Activated T-cell treated with anti-CD3 and anti-CD28 coated beads, Interleukin-2, amount 50 U/mL, for 24 hours (primary cell): ENCODE measurements at regions not wholly inside any gene's neighbourhood (a gene's known extent, or its start where the extent isn't known, plus 50 kb on each side); places are given as distances from the start of the nearest gene placed in this dataset.

Source experiments
- DNase-seq: peaks from one replicate; pipeline ENCODE4 v3.0.0-alpha.2; 2020
- H3K27ac Mint-ChIP-seq: 2 replicates; pipeline ENCODE4 v1.8.0; 2020; ENCODE audit warnings: mild to moderate bottlenecking, mixed read lengths
- H3K27me3 Mint-ChIP-seq: 2 replicates; pipeline ENCODE4 v1.8.0; 2020; ENCODE audit warnings: mixed read lengths
- H3K36me3 Mint-ChIP-seq: 2 replicates; pipeline ENCODE4 v1.8.0; 2020; ENCODE audit warnings: low read depth, mixed read lengths
- H3K4me1 Mint-ChIP-seq: 2 replicates; pipeline ENCODE4 v1.8.0; 2020; ENCODE audit warnings: low read depth, mixed read lengths
- H3K4me3 Mint-ChIP-seq: 2 replicates; pipeline ENCODE4 v1.8.0; 2020; ENCODE audit warnings: mild to moderate bottlenecking, moderate library complexity, mixed read lengths
- H3K9me3 Mint-ChIP-seq: 2 replicates; pipeline ENCODE4 v1.8.0; 2020; ENCODE audit warnings: mixed read lengths

DNA sequence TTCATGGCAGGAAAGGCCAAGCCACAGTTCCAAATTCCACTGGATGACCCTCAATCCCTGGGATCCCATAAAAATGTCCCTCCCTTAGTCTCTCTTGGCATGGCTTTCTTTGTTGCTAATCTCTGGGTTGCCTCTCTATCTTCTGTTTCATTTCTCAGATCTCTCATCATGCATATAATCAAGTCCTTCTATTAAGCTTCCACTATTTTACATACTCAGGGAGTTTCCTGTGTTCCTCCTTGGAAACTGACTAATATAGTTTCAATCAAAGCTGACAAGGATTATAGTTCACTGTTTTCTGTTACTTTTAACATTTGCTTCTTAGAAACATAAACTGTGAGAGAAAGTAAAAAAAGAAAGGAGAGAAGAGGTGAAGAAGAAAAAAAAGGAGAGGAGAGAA lies 113.8 kb upstream of the COL8A1 start:
- no peaks in the 10 kb centered on the region for H3K36me3 Mint-ChIP-seq
- no peak overlapping the region for H3K4me3 Mint-ChIP-seq
- peaks cover 2% of the 10 kb centered on the region for H3K9me3 Mint-ChIP-seq
- no peak for DNase-seq
- H3K27me3 Mint-ChIP-seq, result peaks cover 2% of the 10 kb centered on the region
- no peaks in the 10 kb centered on the region for H3K4me1 Mint-ChIP-seq
- H3K27ac Mint-ChIP-seq, result no peak overlapping the region

DNA sequence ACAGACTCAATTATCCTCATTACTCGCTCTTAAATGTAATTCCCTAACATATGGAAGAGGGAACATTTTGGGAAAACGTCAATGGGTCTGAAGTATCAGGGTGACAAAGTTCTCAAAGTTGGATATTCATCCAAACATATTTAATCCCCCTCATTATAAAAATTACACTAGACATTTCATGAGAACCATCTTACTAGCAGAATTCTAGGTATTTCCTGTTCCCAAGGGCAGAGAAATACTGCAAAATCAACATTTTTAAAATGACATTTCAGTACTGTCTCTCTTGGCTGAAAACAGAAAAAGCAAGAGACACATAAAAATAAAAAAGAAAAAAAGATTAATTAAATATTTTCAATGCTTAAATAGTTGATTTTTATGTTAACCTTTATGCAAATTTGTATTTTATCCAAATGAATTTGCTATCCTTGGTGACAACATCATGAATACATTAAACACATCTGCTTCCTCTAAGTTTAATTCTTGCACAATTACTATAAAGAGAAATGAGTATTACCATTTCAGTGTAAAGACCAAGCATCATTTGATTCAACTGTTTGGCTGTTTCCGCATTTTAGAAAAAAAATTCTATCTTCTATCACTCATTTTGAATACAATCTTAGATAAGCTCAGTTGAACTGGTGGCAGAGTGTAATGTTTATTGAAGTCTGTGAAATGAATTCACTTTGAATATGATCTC lies 114.8 kb upstream of the COL8A1 start:
- Mint-ChIP-seq H3K4me1 (no peaks in the 10 kb centered on the region), H3K9me3 (peaks cover 2% of the 10 kb centered on the region), H3K27me3 (peaks cover 2% of the 10 kb centered on the region), H3K4me3 (no peak overlapping the region), H3K27ac (no peak overlapping the region), H3K36me3 (no peaks in the 10 kb centered on the region)
- DNase-seq, result no peak

DNA sequence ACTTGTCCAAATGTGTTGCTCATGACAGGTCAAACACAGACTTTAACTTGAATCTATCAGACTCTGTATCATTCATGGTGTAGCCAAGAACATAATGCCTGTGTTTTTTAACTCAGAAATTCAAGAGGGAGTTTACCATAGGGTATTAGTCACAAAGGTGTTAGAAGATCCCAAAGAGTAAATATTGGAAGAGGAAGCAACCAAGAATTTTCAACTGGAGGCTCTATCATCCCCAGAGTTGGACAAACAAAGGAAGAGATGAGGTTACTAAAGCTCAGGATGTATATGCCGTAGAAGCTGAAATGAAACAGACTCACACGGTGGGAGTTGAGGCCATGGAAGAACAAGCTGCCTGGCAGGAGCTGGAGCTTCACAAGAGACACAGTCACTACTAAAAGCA lies 116.2 kb upstream of the COL8A1 start:
- no peak for DNase-seq
- Mint-ChIP-seq H3K4me1 (no peaks in the 10 kb centered on the region), H3K4me3 (no peak overlapping the region), H3K9me3 (peaks cover 2% of the 10 kb centered on the region), H3K27ac (no peak overlapping the region), H3K27me3 (no peaks in the 10 kb centered on the region), H3K36me3 (no peaks in the 10 kb centered on the region)

DNA sequence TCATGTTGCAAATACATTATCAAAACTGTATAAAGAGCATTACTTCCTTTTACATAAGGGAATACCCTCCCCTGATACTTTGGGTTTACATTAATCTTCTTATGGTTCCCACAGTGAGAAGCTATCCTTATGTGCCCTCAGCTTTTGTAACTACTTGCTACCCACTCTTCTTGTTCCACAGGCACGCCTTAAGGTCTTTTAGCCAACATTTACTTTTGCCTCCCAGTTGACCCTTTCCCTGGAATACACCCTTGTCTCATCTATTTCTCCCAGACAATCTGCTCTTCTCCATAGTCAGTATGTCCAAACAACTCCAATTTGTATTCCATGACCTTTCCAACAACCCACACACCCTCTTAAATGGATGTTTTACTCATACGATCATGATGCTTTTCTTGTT lies 116.8 kb upstream of the COL8A1 start:
- no peak overlapping the region for H3K27ac Mint-ChIP-seq
- H3K9me3 Mint-ChIP-seq, result peaks cover 2% of the 10 kb centered on the region
- no peaks in the 10 kb centered on the region for H3K27me3 Mint-ChIP-seq
- H3K4me3 Mint-ChIP-seq, result no peak overlapping the region
- H3K36me3 Mint-ChIP-seq, result no peaks in the 10 kb centered on the region
- DNase-seq, result no peak
- H3K4me1 Mint-ChIP-seq, result no peaks in the 10 kb centered on the region

DNA sequence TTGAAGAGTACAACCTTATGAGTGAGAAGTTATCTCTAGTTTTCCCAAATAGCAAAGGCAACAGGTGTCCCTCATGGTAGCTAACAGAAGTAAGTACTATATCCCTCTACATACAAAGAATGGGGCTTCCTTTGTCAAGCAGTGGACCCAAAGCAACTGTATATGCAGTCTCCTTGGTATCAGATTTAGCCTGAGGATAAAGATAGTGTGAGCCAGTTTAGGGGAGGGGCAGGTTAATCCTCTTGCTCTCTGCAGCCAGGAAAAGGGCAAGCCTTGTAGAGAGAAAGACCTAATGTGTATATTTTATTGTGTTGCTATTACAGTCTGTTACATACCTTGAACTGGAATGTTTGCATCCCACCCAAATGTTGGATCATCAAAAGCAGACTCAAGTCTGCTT lies 117.9 kb upstream of the COL8A1 start:
- no peak overlapping the region for H3K27ac Mint-ChIP-seq
- H3K27me3 Mint-ChIP-seq, result no peaks in the 10 kb centered on the region
- no peaks in the 10 kb centered on the region for H3K4me1 Mint-ChIP-seq
- no peaks in the 10 kb centered on the region for H3K9me3 Mint-ChIP-seq
- H3K4me3 Mint-ChIP-seq, result no peak overlapping the region
- no peaks in the 10 kb centered on the region for H3K36me3 Mint-ChIP-seq
- no peak for DNase-seq

DNA sequence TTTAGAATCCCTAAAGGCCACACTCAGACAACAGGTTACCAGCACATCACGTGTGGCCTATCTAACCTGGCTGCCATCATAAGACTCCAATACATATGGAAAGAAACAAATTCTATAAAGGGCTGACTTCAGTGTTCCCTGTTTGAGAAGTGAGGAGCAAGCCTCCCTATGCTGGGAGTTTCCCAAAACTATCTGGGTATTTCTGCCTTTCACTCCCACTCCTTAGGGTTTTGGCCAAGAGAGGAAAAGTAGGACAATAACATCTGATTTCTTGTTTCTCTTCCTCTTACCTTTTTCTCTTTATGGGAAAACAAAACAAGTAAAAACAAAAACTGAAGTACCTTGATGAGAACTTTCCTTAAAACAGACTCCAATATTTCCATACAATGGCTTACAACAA lies 121.5 kb upstream of the COL8A1 start:
- H3K36me3 Mint-ChIP-seq, result no peaks in the 10 kb centered on the region
- no peak overlapping the region for H3K4me3 Mint-ChIP-seq
- H3K27me3 Mint-ChIP-seq, result no peaks in the 10 kb centered on the region
- H3K9me3 Mint-ChIP-seq, result no peaks in the 10 kb centered on the region
- DNase-seq, result no peak
- H3K4me1 Mint-ChIP-seq, result no peaks in the 10 kb centered on the region
- H3K27ac Mint-ChIP-seq, result no peak overlapping the region

DNA sequence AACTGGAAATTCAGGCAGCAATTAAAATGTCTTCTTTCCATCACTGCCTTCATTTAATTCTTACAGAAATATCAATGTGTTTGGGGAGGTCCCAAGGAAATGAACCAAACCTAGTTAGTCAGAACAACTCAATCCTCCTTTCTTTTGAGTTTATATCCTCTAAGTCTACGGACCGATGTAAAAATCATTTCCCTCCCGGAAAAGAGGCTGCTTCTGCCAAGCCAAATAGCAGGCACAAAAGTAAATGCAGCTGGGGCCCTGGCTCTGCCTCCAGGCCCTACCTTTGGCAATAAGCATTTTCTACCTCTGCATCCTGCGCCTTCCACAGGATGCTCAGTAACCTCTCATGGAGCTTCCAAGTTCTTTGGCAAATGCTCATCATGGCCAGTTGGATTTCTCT lies 122.5 kb upstream of the COL8A1 start:
- Mint-ChIP-seq H3K4me1 (no peaks in the 10 kb centered on the region), H3K9me3 (no peaks in the 10 kb centered on the region), H3K4me3 (no peak overlapping the region), H3K27me3 (no peaks in the 10 kb centered on the region), H3K36me3 (no peaks in the 10 kb centered on the region), H3K27ac (no peak overlapping the region)
- DNase-seq, result no peak

DNA sequence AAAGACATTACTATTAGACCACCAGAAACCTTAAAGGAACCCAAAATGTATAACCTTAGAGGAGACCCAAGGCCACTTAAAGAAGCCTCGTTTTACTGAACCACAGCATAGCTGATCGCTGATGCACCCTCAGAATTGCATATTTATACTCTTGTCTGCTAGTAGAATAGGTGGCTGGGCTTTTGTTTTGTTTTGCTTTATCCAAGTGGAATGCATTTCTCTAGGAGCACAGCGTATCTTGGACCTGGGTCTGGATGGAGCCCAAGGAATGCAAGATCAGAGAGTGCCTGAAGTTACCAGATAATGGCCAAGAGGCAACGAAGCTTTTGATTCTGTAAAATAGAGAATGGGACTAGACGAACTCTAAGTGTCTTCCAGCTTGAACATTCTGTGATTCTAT lies 129.2 kb upstream of the COL8A1 start:
- Mint-ChIP-seq H3K9me3 (no peaks in the 10 kb centered on the region), H3K27me3 (no peaks in the 10 kb centered on the region), H3K4me3 (no peak overlapping the region), H3K27ac (no peak overlapping the region), H3K36me3 (no peaks in the 10 kb centered on the region), H3K4me1 (peaks cover 3% of the 10 kb centered on the region)
- no peak for DNase-seq

DNA sequence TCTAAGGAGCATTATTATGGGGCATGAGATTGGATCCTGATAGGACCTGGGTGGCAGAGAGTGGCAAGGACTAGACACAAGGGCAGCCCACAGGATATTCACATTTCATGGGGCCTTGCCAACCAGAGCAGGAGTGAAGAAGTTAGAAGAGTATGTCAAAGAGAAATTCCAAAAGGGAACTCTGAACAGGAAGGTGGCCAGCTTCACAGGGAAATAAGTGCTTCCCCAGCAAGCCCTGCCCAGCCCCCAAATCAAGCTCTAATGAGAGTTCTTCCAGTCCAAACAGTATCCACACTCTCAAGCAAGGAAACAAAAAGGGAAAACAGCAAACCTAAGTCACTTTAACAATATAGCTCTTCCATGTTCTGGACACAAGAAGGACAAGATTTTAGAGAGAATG lies 130.2 kb upstream of the COL8A1 start:
- Mint-ChIP-seq H3K36me3 (no peaks in the 10 kb centered on the region), H3K9me3 (no peaks in the 10 kb centered on the region), H3K4me1 (peaks cover 3% of the 10 kb centered on the region), H3K27ac (no peak overlapping the region), H3K4me3 (no peak overlapping the region), H3K27me3 (no peaks in the 10 kb centered on the region)
- DNase-seq, result no peak

DNA sequence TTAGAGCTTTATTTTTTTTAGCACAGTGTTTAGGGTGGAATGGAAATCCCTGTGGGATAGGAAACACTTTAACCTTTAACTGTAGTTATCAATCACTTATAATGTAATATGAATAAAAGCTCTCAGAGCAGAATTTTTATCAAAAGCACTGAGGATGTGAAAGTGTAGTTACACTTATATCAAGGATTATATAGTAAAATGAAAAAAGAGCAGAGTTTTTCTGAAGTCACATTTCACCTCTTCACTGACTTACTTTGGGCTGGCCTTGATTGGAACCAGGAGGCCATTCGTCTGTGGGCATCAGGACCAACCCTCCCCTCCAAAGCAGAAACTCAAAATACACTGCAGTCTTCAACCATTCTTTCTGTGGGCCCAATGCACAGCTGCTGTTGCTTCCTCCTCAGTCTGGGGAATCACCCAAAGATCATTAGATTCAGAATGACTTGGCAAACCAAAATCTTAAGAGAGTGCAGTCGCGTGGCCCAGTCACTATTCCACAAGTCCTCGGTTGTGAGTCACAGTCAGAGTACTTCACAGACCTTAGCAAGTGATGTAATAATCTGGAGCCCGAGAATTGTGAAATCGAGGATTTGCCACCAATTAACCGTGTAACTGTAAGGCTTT lies 132.6 kb upstream of the COL8A1 start:
- DNase-seq, result no peak
- Mint-ChIP-seq H3K4me1 (peaks cover 3% of the 10 kb centered on the region), H3K4me3 (no peak overlapping the region), H3K9me3 (no peaks in the 10 kb centered on the region), H3K36me3 (no peaks in the 10 kb centered on the region), H3K27me3 (no peaks in the 10 kb centered on the region), H3K27ac (no peak overlapping the region)

DNA sequence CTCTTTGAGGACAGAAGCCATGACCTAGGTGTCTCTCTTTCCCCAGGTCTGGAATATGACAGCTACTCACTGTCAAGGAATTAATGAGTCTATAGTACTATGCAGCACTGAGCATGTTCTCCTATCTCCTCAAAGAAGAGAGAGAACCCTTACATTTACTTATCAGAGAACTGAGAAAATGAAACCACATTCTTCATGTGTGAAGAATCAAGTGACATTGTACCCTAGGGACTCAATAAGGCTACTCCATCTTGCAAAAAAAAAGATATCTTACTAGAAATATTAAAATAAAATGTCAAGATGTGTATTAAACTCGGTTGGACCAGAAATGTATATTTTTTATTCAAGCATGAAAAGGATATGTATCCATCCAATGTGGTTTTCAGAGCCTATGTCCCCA lies 133.2 kb upstream of the COL8A1 start:
- Mint-ChIP-seq H3K27ac (no peak overlapping the region), H3K9me3 (no peaks in the 10 kb centered on the region), H3K4me1 (peaks cover 3% of the 10 kb centered on the region), H3K4me3 (no peak overlapping the region), H3K36me3 (no peaks in the 10 kb centered on the region), H3K27me3 (no peaks in the 10 kb centered on the region)
- DNase-seq, result no peak

DNA sequence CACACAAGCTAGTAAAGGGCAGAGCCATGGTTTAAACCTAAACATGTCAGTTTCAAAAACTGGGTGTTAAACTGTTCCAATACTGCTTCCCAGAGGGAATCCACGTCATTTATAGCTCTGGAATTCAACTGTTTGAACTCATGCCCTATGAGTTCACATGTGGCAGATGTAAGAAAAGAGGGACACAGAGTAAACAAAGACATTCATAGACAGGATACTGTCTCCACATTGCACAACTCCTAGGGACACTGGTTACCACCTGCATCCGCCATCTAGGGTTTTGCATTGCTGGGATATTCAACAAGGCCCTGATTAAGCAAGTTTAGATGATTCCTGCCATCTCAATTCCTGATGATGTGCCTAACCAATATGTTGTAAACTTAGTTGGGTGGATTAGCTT lies 134.1 kb upstream of the COL8A1 start:
- no peaks in the 10 kb centered on the region for H3K27me3 Mint-ChIP-seq
- DNase-seq, result no peak
- H3K36me3 Mint-ChIP-seq, result no peaks in the 10 kb centered on the region
- H3K27ac Mint-ChIP-seq, result no peak overlapping the region
- no peak overlapping the region for H3K4me3 Mint-ChIP-seq
- peaks cover 3% of the 10 kb centered on the region for H3K4me1 Mint-ChIP-seq
- H3K9me3 Mint-ChIP-seq, result no peaks in the 10 kb centered on the region

DNA sequence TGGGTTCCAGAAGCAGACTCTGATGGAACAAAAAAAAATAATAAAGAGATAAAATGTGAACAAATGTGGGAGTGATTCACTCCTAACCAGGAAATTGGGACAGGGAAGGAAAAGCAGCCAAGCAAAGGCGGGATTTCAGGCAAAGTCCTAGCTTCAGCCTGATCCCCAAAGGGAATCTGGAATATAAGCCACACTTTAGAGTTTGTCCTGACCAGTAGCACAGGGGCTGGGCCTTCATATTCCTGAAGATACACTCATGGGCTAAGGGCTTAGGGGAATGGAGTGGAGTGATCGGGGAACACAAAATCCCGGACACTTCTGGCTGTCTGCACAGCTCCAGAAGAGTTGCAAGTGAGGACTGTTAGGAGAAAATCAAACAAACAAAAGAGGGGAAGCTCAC lies 135.0 kb upstream of the COL8A1 start:
- Mint-ChIP-seq H3K4me1 (peaks cover 3% of the 10 kb centered on the region), H3K9me3 (no peaks in the 10 kb centered on the region)
- no peak for DNase-seq

DNA sequence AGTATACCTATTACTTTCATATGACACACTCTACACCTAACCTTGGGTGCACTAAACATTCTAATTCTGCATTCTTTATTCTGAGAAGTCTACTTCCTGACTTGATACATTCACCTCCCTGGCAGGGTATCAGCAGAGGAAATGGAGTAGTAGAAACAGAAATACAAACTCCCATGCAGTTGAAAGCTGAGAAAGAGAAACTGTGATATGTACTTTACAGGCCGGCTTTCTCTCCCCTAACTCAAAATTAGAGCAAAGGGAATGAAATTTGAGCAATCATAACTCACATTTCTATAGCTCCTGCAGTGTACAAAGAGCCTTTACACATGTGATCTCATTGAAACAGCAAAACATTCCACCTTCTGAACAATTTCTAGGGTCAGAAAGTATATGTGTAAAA lies 135.5 kb upstream of the COL8A1 start:
- H3K27ac Mint-ChIP-seq, result no peak overlapping the region
- peaks cover 3% of the 10 kb centered on the region for H3K4me1 Mint-ChIP-seq
- no peaks in the 10 kb centered on the region for H3K36me3 Mint-ChIP-seq
- no peak overlapping the region for H3K4me3 Mint-ChIP-seq
- H3K27me3 Mint-ChIP-seq, result no peaks in the 10 kb centered on the region
- no peak for DNase-seq
- H3K9me3 Mint-ChIP-seq, result no peaks in the 10 kb centered on the region

More for the DNA sequence above, 135.0 kb upstream of the COL8A1 start:
- Mint-ChIP-seq H3K27me3 (no peaks in the 10 kb centered on the region), H3K27ac (no peak overlapping the region), H3K4me3 (no peak overlapping the region), H3K36me3 (no peaks in the 10 kb centered on the region)

DNA sequence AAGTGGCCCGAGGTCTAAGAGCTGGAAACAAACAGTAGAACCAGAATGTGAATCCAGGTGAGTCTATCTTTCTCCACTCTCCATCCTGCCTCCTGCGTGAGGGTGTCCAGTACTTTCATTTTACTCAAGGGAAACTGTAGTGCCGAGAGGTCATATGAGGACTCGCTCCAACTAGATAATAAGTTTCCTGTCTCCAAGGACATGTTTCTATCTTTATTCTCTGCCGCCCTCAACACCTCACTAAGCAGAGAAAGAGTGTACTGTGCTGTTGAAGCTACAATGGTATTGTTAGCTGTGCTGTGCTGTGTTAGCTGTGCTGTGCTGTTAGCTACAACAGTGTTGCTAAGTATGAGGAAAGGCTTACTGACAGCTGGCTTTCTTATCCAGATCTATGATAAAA lies 137.9 kb upstream of the COL8A1 start:
- Mint-ChIP-seq H3K27ac (no peak overlapping the region), H3K4me3 (no peak overlapping the region), H3K36me3 (no peaks in the 10 kb centered on the region), H3K4me1 (no peaks in the 10 kb centered on the region), H3K27me3 (no peaks in the 10 kb centered on the region), H3K9me3 (no peaks in the 10 kb centered on the region)
- DNase-seq, result no peak
